ENCODE measurements at regions not wholly inside any gene's neighbourhood (a gene's known extent, or its start where the extent isn't known, plus 50 kb on each side); places are given as distances from the start of the nearest gene placed in this dataset.

- TF ChIP-seq ZBTB26 (tag by site-specific recombination; optimal IDR thresholded peaks at IDR 0.05) (no peak), ZNF626 (tag by site-specific recombination; IDR thresholded peaks at IDR 0.05) (no peak), MZF1 (tag by site-specific recombination; IDR thresholded peaks at IDR 0.05; ENCODE audit: borderline replicate concordance) (no peak), ZBTB48 (tag by site-specific recombination; IDR thresholded peaks at IDR 0.05) (no peak), ZNF114 (tag by site-specific recombination; IDR thresholded peaks at IDR 0.05) (no peak), ZNF776 (tag by site-specific recombination; IDR thresholded peaks at IDR 0.05; ENCODE audit: borderline replicate concordance) (no peak), ZNF23 (tag by site-specific recombination; IDR thresholded peaks at IDR 0.05; ENCODE audit: borderline replicate concordance) (no peak), BCL11A (tag by site-specific recombination; IDR thresholded peaks at IDR 0.05; ENCODE audit: low read depth) (no peak), ZNF214 (tag by site-specific recombination; IDR thresholded peaks at IDR 0.05; ENCODE audit: borderline replicate concordance) (no peak)
- ChIA-PET CTCF (no interaction called here), POLR2A (no interaction called here)
- Histone ChIP-seq H3K36me3 (ENCODE audit: control insufficient read depth in 2 of 2, insufficient read depth in 1 of 2, low read length in 2 of 2) (no peaks in the 10 kb centered on the region), H3K4me3 (ENCODE audit: low read depth, low read length) (no peak overlapping the region), H3K4me1 (ENCODE audit: control insufficient read depth, insufficient read depth, low read length) (no peaks in the 10 kb centered on the region), H3K27ac (ENCODE audit: extremely low read depth, low read depth, low read length) (no peak overlapping the region), H3K9me3 (ENCODE audit: control insufficient read depth, insufficient read depth, low read depth, low read length) (no peaks in the 10 kb centered on the region)
Observed at GRCh38 chr9:29416204-29416603, 1842.9 kb upstream of the C9orf72 start.

GRCh38 chr9:29422438-29422837, 1849.2 kb upstream of the C9orf72 start:
- CTCF ChIA-PET, result interaction anchor here (0.5 to 0.6 kb wide), 2 partner anchors 712 to 1155 kb away, joined by 3 read pairs; no protein-coding TSS in a partner anchor
- Histone ChIP-seq H3K4me1 (ENCODE audit: control insufficient read depth, insufficient read depth, low read length) (no peaks in the 10 kb centered on the region), H3K36me3 (ENCODE audit: control insufficient read depth in 2 of 2, insufficient read depth in 1 of 2, low read length in 2 of 2) (no peaks in the 10 kb centered on the region), H3K9me3 (ENCODE audit: control insufficient read depth, insufficient read depth, low read depth, low read length) (no peaks in the 10 kb centered on the region), H3K4me3 (ENCODE audit: low read depth, low read length) (no peak overlapping the region), H3K27ac (ENCODE audit: extremely low read depth, low read depth, low read length) (no peak overlapping the region)
- TF ChIP-seq PRDM1 (tag by site-specific recombination; IDR thresholded peaks at IDR 0.05), result no peak
- no peak for TF ChIP-seq ZNF132 (tag by site-specific recombination; IDR thresholded peaks at IDR 0.05; ENCODE audit: borderline replicate concordance)
- TF ChIP-seq ZNF660 (tag by site-specific recombination; IDR thresholded peaks at IDR 0.05), result no peak
- no peak for TF ChIP-seq ZNF146 (tag by site-specific recombination; IDR thresholded peaks at IDR 0.05)
- no peak for TF ChIP-seq ZNF10 (tag by site-specific recombination; IDR thresholded peaks at IDR 0.05)
- no peak for TF ChIP-seq SCRT2 (tag by site-specific recombination; IDR thresholded peaks at IDR 0.05)
- TF ChIP-seq KLF1 (tag by site-specific recombination; IDR thresholded peaks at IDR 0.05), result no peak
- no peak for TF ChIP-seq ZNF555 (tag by site-specific recombination; conservative IDR thresholded peaks at IDR 0.05)
- TF ChIP-seq ZBTB20 (tag by site-specific recombination; IDR thresholded peaks at IDR 0.05), result no peak
- no peak for TF ChIP-seq EGR2 (tag by site-specific recombination; IDR thresholded peaks at IDR 0.05; ENCODE audit: low read depth)
- TF ChIP-seq ZNF341 (tag by site-specific recombination; IDR thresholded peaks at IDR 0.05; ENCODE audit: low read depth), result no peak
- no peak for TF ChIP-seq ZBTB7A (tag by site-specific recombination; IDR thresholded peaks at IDR 0.05; ENCODE audit: low read depth)
- TF ChIP-seq ZBTB49 (tag by site-specific recombination; IDR thresholded peaks at IDR 0.05; ENCODE audit: low read depth), result no peak
- POLR2A ChIA-PET, result no interaction called here

All from HEK293 (cell line).